ENCODE measurements at regions not wholly inside any gene's neighbourhood (a gene's known extent, or its start where the extent isn't known, plus 50 kb on each side); places are given as distances from the start of the nearest gene placed in this dataset.

DNA sequence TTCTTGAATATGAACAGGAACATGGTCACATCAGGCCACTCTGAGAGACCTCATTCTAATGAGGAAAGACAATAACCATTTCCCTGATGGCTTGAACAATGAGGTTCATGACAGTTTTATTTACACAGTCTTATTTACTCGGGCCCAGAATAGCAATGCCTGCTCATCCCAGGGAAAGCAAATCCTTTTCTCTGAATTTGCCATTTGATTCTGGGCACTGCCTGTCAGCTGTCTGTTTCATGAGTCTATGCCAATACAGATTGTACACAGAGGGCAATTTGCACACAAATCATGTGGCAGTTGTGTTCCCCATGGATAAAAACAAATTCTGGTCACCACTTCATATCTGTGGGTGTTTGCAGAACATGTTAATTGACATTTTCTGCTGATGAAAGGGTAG lies 492.5 kb downstream of the ACTL7B start:
- TF ChIP-seq POLR2A (IDR thresholded peaks at IDR 0.05; ENCODE audit: low read length) (no peak), GATA1 (IDR thresholded peaks at IDR 0.05; ENCODE audit: low read depth, low read length) (no peak)

Data from erythroblast (primary cell).